GM18519 (cell line): ENCODE measurements at regions not wholly inside any gene's neighbourhood (a gene's known extent, or its start where the extent isn't known, plus 50 kb on each side); places are given as distances from the start of the nearest gene placed in this dataset.
"Not testable (repeated sequence)": the region's sequence is repeated elsewhere in the genome, so short reads cannot be mapped to it uniquely, and the experiment has no call there.

Experiments
- ATAC-seq: cut with Tn5 transposase; IDR thresholded peaks from one replicate; pipeline ENCODE4 v1.9.1; 2021; ENCODE audit warnings: mild to moderate bottlenecking, moderate library complexity; ENCODE audit not compliant: unreplicated experiment, low FRiP score

DNA sequence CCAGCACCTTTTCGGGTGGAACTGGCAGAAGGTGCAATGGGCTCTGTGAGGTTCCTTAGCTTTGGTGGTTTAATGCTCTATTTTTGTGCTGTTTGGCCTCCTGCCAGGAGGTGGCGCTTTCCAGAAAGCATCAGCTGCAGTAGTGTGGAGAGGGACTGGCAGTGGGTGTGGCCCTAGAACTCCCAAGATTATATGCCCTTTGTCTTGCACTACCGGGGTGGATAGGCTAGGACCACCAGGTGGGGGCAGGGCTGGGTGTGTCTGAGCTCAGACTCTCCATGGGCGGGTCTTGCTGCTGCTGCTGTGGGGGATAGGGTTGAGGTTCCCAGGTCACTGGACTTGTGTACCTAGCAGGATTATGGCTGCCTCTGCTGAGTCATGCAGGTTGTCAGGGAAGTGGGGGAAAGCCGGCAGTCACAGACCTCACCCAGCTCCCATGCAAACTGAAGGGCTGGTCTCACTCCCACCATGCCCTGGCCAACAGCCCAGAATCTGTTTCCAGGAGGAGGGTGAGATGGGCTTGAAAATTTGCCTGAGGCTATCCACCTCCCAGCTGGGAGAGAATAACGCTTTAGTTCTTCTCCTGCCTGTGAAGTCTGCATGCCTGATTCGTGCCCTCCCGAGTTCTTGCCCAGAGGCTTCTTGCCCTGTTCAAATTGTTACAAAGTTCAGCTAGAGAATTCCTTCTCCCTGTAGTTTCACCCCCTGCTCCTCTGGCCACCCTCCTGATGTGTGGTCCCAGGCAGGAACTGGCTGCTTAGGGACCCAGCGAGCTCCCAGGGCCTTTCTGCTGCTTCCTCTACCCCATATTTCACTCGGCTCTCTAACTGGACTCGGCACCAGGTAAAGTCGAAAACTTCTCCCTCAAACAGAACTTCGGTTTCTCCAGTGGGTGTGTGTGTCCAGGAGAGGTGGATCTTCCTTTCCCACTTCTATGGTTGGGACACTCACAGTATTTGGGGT is 76.5 kb upstream of the BTG3 start:
- ATAC-seq, result no peak

GRCh38 chr21:17682924-17683323 is 70.2 kb upstream of the BTG3 start:
- no peak for ATAC-seq

DNA sequence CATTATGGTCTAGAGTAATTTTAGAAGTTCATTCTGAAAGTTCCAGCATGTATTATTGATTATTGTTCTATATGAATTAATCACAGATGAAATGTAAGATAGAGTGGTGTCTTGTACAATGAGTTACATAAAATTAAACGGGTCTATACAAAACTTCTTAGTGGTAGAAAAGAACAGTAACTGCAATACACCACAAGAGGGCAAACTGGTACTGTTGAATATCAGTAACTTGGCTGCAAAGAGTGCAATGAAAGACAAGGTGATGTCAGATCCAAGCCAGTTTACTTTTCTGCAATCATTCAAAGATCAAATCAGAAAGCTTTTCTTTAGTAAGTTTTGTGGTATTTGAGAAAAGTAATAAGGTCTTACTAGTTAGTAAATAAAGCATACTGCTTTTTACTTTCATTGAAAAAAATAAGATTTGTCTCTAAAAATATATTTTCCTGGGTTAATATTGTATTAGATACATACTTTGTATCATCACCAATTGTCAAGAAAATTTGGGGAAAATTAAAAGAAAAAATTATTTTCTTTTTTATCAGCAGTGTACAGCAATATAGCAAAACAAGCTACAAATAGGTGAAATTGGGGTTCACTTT is 66.4 kb upstream of the BTG3 start:
- ATAC-seq, result peak; percentile 95

- ATAC-seq, result not testable (repeated sequence)
Observed at GRCh38 chr21:17676930-17677329, 64.2 kb upstream of the BTG3 start.

DNA sequence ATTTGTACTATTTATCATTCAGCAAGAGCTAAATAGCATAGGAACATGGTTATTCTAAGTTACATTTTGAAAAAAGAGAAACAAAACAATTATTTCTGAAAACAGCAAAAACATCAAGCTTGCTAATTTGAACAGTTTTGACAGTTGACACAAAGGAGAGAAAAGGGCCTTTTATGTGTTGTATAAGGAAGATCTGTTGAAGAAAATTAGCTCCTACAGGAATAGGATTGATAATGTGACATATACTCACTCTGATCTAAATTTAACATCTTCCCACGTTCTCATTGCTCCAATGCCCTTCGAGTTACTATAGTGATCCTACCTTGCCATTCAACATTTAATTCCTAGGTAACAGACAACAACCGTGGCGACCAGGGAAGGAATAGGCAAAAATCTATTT is 61.4 kb upstream of the BTG3 start:
- ATAC-seq, result no peak

- ATAC-seq, result no peak
Observed at GRCh38 chr21:17673261-17674020, 60.7 kb upstream of the BTG3 start.

DNA sequence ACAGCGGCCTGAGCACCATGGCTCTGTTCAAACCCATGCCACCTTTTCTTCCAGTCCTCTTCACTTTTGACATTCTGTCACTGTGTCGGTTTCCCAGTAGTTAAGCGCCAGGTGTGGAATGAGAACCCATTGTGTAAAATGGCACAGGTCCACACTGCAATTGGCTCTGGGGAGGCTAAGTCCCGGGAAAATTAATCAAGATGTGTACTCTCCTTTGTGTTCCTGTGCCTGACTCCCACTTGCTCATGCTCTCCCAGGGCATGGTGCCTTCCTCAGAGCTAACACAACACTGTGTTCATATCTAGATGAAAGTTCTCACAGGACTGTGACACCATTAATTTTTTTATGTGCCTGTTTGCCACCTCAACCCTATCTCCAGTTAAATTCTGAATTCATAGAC is 59.0 kb upstream of the BTG3 start:
- no peak for ATAC-seq

DNA sequence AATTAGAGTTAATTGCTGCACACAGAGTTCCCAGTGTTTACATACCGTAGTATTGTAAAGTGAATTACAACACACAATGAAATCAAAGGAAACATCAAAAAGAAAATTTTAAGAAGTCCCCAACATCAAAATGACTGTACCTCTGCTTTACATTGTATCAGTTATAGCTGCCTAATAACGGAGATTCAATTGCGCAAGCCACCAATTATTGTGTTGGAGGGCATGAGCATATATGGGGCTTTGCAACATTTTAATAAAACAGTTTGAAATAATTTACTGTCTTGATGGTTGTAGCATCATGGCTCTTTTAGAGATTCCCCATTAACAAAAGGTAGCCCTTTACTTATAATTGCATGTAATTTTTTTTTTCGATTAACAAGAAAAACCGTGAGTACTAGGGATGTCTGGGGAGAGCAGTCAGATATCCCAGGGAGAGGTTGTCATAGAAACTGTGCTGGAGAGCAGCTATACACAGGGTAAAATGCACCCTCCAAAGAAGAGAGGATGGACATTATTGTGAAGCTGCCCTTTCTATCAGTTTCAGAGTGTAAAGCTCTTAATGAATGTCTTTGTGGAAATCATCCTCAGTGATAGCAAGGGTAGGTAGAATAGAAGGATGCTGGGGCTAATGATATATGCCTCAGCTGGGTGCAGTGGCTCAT is 55.9 kb upstream of the BTG3 start:
- no peak for ATAC-seq

- no peak for ATAC-seq
Observed at GRCh38 chr21:17667256-17667655, 54.6 kb upstream of the BTG3 start.
